Glomerular visceral epithelial cell (primary cell): ENCODE measurements at regions not wholly inside any gene's neighbourhood (a gene's known extent, or its start where the extent isn't known, plus 50 kb on each side); places are given as distances from the start of the nearest gene placed in this dataset.
"Not testable (repeated sequence)": the region's sequence is repeated elsewhere in the genome, so short reads cannot be mapped to it uniquely, and the experiment has no call there.

Experiments used
- DNase-seq: peaks from one replicate; pipeline ENCODE4 v3.0.0-alpha.2; 2016; ENCODE audit errors: extremely low spot score

DNA sequence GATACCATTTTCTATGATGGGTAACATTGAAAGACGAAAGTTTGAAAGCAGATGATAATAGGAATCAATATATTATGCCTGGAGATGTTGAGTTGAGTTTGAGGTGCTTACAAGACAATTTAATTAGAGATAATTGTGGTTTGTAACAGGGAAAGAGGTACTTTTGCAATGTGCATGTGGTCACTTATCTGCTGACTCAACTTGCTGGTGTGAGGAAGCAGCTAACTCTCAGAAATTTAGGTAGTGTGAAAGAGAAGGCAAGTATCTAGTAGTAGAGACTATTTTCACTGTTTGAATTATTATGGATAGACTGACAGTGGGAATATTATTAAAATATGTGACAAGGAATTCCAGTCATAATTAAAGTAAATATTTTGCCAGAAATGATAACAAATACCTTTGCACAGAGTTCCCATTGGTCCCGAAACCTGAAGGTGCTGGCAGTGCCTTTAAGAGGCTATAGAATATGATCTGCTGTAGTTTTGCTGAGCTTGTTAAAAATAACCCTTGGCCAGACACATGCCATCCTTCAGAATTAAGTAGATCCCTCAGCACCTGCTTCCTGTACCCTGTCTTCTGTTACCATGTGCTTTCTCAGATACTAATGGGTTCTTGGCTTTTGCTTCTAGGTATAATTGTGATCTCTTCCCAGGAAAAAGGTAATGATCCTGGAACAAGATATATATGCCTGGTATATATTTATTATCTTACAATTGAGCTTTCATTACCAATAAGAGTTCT, 315.9 kb downstream of the BCHE start:
- DNase-seq: no peak

DNA sequence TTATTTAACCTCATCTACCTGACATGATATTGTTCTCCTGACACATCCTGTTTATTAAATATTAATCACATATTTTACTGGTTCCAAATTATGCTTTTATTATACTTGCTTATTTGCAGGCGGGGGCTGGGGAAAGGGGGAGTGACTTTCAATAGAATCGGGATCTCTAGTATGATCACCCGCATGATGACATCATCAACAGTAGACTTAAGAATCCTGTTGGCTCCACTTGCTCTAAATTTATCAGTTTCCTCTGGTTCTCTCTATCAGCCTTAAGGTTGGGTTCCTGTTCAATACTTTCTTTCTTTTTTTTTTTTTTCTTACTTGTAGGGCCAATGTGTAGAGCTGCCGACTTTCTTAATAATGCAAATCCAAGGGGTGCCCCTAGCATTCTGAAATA, 317.5 kb downstream of the BCHE start:
- DNase-seq: no peak

DNA sequence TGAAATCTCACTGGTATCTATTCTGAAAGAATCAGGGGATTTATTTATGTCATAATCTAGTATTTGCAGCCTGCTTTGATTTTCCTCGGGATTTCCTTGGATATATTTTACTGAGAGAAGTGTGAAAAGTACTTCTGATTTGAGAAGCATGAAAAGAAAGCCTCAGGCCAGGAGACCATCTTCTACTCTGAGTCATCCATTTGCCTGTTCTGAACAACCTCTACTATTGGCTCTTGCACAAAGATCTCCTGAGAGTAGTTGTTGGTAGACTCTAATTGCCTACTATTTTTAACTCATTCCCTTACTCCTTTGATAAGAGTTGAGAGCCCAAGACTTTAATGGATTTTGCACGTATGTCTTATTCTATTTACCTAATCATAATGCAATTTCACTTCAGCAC, 318.9 kb downstream of the BCHE start:
- DNase-seq: no peak

DNA sequence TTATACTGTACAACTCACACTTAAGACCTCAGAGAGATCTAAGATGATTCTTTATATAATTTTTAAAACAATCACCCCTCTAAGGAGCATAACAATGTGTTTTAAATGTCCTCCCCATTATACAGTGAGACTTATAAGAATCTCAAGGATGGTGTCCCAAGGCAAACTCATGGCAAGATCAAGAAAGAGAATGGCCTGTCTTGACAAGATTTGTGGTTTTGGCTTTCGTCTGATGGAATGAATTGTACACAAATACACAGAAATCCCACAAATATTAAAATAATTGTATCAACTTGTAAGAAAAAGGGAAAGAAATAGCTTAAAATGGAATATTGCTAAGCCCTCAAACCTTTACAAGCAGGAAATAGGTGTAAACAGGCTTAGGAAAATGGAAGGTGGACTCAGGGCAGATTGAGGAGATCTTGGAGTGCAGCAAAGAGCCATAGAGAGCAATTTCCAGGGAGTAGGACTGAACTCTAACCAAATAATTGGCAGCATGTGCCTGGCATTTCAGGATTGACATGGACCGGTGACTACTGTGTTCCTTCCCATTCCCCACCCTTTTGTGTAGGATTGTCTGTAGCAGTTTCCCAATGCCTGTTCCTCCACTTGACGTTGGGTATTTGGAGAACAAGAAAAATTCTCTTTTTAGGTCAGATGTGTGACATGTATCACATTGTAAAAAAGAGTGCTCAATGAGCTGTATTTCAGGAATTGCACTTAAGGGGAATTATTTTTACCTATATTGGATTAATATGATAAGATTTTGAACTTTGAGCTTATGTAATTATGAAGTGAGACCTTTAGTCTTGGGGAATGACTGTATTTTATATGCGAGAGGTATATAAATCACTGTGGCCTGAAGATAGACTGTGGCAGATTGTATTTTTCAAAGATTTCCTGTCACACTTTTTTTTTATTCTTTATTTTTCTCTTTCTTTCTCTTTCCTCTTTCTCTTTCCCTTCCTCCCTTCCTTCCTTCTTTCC, 317.8 kb upstream of the SLITRK3 start:
- DNase-seq: no peak

DNA sequence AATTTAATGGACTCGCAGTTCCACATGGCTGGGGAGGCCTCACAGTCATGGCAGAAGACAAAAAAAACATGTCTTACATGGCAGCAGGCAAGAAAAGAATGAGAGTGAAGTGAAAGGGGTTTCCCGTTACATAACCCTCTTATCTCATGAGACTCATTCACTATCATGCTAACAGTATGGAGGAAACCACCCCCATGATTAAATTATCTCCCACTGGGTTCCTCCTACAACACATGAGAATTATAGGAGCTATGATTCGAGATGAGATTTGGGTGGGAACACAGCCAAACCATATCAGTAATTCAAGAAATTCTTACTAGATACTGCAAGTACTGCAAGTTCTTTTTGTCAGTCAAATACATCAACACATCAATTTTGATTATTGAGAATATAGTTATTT, 311.4 kb upstream of the SLITRK3 start:
- DNase-seq: no peak

DNA sequence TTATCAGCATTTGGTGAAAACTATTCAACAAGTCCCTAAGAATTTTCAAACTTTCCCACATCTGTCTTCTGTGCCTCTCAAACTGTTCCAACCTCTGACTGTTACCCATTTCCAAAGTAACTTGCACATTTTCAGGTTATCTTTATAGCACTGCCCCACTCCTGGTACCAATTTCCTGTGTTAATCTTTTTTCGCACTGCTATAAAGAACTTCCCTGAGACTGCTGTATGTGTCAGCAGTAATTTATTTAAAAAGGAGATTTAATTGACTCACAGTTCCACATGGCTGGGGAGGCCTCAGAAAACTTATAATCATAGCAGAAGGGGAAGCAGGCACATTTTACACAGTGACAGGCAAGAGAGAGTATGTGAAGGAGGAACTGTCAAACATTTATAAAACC, 310.9 kb upstream of the SLITRK3 start:
- DNase-seq: no peak

DNA sequence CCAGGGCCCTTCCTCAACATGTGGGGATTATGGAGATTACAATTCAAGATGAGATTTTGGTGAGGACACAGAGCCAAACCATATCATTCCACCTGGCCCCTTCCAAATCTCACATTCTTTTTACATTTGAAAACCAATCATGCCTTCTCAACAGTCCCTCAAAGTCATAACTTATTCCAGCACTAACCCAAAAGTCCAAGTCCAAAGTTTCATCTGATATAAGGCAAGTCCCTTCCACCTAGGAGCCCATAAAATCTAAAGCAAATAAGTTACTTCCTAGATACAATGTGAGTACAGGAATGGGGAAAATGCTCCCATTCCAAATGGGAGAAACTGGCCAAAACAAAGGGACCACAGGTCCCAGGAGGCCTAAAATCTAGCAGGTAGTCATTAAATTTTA, 309.5 kb upstream of the SLITRK3 start:
- no peak for DNase-seq

DNA sequence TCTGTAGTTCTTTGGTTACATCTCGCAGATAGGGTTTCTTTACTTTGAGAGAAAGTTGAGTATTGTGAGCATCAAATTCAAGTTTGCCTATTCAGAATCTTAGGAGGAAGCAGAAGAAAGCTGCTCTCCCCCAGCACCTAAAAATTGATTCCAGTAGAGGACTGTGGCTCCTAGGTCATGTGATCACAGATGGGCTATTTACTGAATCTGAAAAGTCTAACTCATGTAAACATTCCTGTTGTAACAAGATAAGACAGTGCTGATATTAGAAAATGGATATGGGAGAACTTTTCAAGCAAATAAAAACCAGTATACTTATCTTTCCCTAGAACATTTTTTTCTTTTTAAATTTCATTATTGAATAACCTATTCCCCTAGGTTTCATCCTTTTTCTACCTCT, 308.4 kb upstream of the SLITRK3 start:
- no peak for DNase-seq

DNA sequence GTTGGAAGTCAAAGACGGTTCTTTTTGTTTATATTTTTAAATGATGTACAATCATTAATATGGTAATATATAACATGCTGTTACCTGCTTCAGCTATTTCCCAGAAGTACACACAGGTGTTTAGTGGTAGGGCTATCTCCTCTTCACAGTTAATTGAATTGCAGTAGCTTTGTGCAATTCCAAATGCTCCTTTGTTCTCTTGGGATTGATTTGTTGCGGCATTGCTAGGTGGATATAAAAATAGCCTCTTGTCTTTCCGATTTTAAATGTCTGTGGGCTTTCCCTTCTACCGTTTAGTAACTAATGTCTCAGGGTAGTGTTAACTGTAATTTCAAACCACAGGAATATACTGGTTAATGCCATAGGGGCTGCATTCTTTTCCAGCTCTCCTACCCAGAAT, 307.6 kb upstream of the SLITRK3 start:
- DNase-seq: no peak

DNA sequence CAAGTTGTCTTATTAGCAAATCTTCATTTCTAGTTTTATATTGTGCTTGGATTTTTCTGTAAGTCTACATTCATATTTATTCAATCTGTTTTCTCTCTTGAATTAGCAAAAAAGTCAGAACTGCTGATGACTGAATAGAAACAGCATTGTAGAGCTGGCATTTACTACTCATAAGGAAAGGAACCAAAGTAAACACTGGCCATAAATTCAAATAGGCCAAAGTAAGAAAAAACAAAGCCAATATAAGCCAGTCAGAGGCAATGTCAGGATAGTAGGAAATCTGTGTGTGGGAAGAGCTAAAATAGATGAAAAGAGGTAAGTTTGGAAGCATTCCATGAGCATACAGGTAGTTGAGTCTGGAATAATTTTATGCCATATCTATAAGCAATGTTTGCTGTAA, 307.2 kb upstream of the SLITRK3 start:
- DNase-seq: no peak

DNA sequence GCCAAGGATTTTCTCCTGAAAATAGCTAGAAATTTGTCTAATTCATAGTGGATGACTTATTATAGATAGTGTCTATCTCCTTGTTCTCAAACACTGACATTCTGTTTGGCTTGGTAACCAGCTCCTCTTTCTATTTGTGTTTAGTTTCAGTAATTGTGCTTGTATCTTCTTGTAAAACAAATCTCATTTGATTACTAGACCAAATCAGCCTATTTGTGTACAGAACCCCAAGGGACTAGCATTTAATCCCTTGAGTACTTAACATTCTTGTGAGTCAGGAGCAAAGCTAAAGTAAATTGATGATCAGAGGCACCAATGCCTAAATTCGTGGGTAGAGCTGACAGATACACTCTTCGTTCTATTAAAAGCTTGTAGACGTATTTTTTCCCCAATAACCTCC, 306.5 kb upstream of the SLITRK3 start:
- DNase-seq: no peak

DNA sequence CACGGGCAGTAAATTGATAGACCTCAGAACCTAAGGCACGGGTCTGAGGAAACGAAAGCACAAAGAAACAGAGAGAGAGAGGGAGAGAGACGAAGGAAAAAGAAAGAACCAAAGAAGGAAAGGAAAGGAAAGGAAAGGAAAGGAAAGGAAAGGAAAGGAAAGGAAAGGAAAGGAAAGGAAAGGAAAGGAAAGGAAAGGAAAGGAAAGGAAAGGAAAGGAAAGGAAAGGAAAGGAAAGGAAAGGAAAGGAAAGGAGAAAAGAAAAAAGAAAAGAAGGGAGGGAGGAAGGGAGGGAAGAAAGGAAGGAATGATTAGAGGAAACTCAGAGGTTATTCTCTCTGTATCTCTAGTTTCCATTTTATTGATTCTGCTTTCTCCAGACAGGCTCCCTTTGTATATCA, 302.6 kb upstream of the SLITRK3 start:
- not testable (repeated sequence) for DNase-seq

DNA sequence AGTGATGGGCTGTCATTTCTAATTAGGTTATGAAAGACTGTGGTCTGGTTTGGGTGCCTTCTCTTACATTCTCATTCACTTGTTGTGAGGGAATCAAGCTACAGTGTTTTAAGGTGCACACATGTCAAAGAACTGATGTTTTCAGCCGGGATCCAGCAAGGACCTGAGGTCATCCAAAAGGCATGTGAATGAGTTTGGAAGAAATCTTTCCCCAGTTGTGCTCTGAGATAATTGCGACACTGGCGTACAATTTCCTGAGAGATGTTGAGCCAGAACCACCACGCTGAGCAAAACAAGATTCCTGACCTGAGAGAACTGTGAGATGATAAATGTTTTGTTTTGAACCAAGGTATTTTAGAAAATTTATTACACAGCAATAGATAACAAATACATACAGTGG, 295.3 kb upstream of the SLITRK3 start:
- peak; percentile 31 for DNase-seq

DNA sequence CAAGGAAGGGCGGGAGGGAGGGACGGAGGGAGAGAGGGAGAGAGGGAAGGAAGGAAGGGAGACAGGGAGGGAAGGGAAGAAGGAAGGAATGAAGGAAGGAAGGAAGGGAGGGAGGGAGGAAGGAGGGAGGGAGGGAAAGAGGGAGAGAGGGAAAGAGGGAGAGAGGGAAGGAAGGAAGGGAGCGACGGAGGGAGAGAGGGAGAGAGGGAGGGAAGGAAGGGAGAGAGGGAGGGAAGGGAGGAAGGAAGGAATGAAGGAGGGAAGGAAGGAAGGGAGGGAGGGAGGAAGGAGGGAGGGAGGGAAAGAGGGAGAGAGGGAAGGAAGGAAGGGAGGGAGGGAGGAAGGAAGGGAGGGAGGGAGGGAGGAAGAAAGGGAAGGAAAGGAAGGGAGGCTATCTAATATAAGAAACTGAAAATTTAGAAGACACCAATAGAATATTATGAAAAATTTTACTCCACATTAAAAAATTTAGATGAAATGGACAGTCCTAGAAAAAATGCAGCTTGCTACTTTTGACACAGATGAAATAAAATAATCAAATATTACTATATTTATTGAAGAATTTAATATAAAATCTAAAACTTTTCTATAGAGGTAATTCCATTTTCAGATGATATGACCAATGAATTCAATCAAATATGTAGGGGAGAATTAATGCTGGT, 280.3 kb upstream of the SLITRK3 start:
- no peak for DNase-seq

DNA sequence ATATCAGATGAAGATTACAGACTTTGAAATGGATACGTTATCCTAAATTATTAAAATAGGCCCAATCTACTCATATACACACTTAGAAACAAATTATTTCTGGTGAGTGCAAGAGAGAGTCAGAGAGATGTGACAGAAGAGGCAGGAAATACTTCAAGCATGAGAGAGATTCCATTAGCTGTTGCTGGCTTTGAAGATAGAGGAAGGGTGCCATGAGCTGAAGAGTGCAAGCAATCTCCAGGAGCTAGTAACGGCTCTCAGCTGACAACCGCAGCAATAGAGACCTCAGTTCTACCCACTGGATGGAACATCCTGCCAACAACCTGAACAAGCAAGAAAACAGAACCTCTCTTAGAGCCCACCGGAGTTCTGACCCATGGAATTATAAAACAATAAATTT, 270.7 kb upstream of the SLITRK3 start:
- DNase-seq: peak; percentile 51

DNA sequence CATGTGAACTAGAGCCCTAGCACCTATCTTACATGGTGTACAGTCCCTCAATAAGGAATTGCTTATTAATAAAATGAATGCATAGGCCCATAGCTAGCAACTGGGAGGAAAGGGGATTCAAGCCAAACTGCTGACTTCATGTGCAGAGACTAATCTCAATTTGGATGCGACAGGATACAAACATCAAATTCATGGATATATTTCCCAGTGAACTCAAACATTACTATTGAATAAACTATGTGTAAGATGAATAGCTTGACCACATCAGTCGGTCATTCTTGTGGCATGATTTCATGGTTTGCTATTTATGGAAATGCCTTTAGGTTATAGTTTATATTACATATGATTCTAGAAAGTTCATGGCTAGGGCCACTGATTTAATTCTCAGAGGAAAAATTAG, 268.6 kb upstream of the SLITRK3 start:
- peak; percentile 79 for DNase-seq

DNA sequence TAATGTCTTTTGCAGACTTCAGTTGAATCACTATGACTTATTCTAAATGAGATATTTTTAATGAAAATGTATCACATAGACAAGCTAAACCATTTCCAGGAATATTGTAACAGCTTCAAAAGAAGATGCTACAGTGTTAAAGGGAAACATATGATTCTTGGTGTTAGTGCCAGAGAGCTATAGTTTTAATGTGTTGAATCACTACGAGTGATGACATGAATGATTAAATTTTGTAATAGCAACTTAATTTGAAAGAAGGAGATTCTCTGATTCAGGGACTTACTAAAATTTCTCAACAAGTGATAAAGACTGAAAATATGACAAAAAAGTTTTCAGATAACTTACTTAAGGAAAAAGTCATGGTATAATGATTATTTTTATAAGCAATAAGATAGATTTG, 267.3 kb upstream of the SLITRK3 start:
- no peak for DNase-seq

DNA sequence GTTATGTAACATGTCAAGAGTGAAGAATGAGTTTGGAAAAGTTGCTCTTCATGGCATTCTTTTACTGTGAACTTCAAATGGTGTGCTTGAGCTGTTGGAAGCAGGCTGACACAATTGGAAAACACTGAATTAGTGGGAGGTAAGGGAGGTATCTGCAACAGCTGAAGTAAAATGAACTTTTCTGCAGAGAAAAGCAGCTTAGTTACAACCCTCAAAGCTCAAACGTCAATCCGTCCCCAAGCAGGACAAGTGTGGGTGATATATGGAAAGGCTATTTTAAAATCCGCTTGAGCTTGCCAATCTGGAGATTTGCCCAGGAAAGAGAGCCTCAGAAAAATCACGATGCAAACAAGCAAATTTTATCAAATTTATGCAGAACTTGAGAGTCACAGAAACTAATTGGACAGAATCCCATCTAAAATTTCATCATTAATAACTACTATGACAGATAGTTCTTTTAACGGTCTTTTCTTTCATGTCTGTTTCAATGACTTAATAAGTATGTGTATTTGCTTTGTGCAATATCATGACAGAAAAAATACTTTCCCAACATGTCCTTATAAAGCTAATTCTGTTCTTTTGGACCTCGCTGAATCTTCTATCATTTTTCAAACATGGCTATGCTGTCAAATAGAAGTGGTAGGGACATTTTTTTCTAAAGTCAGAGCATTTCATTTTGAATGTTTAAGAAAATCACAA, 266.6 kb upstream of the SLITRK3 start:
- peak; percentile 31 for DNase-seq

DNA sequence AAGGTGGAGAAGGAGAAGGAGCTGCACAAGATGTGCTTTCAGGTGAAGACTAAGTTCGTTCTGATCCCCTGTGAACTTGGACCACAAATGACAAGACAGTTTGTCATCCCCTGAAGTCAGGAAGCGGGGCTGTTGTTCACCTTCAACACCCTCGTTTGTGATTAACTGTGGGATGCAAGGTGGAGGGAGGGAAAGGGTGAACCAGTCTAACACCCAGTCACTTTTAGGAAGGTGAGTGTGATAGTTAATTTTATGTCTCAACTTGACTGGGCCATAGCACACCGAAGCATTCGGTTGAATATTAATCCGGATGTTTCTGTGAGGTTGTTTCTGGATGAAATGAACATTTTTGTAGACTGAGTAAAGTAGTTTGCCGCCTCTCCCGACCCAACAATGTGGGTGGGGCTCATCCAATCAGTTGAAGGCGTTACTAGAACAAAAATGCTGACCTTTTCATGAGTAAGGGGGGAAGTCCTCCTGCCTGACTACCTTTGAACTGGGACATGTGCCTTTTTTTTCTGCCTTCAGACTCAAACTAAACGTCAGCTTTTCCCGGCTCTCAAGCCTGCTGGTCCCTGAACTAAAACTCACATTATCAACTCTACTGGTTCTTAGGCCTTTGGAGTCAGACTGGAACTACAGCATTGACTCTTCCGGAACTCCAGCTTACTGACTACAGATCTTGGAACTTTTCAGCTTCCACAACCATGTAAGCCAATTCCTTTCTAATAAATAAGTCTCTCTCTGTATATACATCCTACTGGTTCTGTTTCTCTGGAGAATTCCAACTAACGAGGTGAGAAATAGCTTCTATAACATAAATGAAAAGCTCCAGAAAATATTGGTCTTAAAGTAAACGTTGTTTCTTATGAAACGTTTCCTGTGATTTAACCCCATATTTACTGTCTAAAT, 264.0 kb upstream of the SLITRK3 start:
- peak; percentile 87 for DNase-seq

DNA sequence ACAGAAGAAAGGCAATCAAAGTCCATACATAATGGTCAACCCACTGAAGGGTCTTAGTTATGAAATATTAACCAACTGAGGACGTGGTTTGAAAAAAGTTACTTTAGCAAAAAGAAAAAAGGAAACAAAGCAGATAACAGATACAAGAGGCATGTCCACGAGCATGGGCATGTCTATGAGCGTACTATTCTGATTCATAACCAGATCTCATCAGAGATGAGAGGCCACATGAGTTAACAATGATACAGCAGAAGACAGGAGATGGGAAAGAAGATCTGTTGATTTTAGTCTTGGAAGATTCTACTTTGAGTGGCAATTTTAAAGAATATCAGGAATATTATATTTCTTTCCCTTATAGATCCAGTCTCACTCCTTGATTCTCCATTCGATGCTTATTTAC, 262.9 kb upstream of the SLITRK3 start:
- no peak for DNase-seq

DNA sequence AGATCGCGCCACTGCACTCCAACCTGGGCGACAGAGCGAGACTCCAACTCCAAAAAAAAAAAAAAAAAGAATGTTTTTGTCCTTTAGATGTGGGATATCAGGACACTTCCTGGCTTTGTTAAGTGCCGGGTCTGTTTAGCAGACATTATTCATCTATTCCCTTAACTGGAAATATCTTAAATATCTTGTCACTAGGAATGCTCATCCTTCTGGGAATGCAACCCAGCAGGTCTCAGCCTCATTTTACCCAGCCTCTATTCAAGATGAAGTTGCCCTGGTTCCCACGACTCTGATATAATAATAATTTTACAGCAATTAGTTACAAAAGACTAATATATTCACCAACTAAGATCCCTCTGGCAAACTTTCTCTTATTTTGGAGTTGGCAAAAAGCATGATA, 260.9 kb upstream of the SLITRK3 start:
- DNase-seq: no peak
